Fibroblast of lung (primary cell): ENCODE measurements at regions not wholly inside any gene's neighbourhood (a gene's known extent, or its start where the extent isn't known, plus 50 kb on each side); places are given as distances from the start of the nearest gene placed in this dataset.

ENCODE experiments used
- CTCF ChIP-seq, 2 donors: IDR thresholded peaks in 1 of 2; conservative IDR thresholded peaks in 1 of 2; 1 replicate in 1 of 2; 2 replicates in 1 of 2; pipeline ENCODE4 v1.5.1; 2011 to 2012; ENCODE audit warnings: low read length in 2 of 2, control low read depth in 1 of 2, inconsistent platforms in 1 of 2, low read depth in 1 of 2, mild to moderate bottlenecking in 1 of 2
- EZH2 ChIP-seq: IDR thresholded peaks from 2 replicates; pipeline ENCODE4 v1.5.1; 2012; ENCODE audit warnings: low read length, control low read depth, mild to moderate bottlenecking; ENCODE audit errors: missing control alignments

GRCh38 chr10:64102916-64103315 is 581.7 kb downstream of the REEP3 start:
- TF ChIP-seq CTCF (conservative IDR thresholded peaks at IDR 0.05 in 1 of 2, IDR thresholded peaks at IDR 0.05 in 1 of 2; ENCODE audit: low read depth in 1 of 2, low read length in 2 of 2) (no peak), EZH2 (no peak)
